Sciatic nerve (tissue), 2 donors: ENCODE measurements at regions not wholly inside any gene's neighbourhood (a gene's known extent, or its start where the extent isn't known, plus 50 kb on each side); places are given as distances from the start of the nearest gene placed in this dataset.

Experiments used
- ATAC-seq: fragments of 200-7000 bp; cut with Tn5 transposase; one replicate; pipeline ENCODE4 v1.9.1; 2020; ENCODE audit warnings: mild to moderate bottlenecking, moderate library complexity
- DNase-seq: peaks from one replicate; pipeline ENCODE4 v3.0.0-alpha.2; 2020; ENCODE audit warnings: low spot score
- intact Hi-C: fragments of 100-400 bp; cut with DNase I; formaldehyde crosslinking; loops from one replicate; pipeline ENCODE4 v1.14.2; 2022
- donor health status: DM: no; HTN: no; CAD: no.
- donor health status: DM: no; HTN: no; CAD: no.

DNA sequence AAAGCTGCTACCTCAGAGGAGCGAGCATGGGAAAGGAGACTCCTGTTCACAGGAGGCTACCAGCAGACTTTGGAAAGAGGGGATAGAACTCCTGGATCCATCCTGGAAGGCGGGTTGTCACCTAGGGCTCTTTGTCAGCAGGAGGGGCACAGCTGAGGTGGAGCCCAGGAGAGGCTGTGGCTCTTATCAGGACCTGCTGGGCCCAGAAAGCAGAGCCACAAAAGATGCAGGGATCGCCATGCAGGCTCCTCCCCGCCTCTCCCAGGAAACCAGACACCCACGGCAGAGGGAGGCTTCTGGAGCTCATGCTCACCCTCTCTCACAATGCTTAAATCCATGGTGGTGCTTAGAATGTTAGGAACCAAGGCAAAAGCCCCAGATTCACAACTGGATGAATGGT is 994.2 kb downstream of the UQCRFS1 start:
- no peak for ATAC-seq
- intact Hi-C loops: no loop called here
- DNase-seq: no peak

- ATAC-seq (no peak), DNase-seq (no peak)
- intact Hi-C loops: no loop called here
Observed at GRCh38 chr19:28217022-28217421, 995.9 kb downstream of the UQCRFS1 start.

- ATAC-seq (no peak), DNase-seq (no peak)
- intact Hi-C loops: loop anchor here (5.0 kb wide), 1 partner anchor 1434 kb away; no protein-coding TSS in a partner anchor
Observed at GRCh38 chr19:28213470-28214082, 999.4 kb downstream of the UQCRFS1 start.

DNA sequence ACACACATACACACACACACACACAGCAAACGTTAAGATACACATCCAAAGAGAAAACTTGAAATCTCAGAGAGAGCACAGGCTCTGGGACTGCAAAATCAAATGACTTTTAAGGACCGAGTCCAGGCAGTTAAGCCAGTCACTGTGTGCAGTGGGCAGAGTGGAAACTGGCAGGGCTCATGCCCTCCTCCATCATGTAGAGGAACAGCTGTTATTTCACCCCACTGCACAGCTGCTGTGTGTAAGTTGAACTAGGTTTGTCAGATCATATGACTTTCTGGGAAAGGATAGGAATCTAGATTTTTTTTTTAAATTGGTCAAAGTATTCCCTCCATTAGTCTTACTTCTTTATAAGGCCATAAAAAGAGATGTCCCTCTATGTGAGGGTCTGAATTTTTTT is 1002.1 kb downstream of the UQCRFS1 start:
- DNase-seq: no peak
- ATAC-seq: no peak
- intact Hi-C loops: loop anchor here (5.0 kb wide), 1 partner anchor 1436 kb away; no protein-coding TSS in a partner anchor

GRCh38 chr19:28208745-28209144 is 1004.2 kb downstream of the UQCRFS1 start:
- ATAC-seq: no peak
- no peak for DNase-seq
- intact Hi-C loops: no loop called here

- no peak for DNase-seq
- no peak for ATAC-seq
- intact Hi-C loops: no loop called here
Observed at GRCh38 chr19:28207244-28207643, 1005.7 kb downstream of the UQCRFS1 start.

DNA sequence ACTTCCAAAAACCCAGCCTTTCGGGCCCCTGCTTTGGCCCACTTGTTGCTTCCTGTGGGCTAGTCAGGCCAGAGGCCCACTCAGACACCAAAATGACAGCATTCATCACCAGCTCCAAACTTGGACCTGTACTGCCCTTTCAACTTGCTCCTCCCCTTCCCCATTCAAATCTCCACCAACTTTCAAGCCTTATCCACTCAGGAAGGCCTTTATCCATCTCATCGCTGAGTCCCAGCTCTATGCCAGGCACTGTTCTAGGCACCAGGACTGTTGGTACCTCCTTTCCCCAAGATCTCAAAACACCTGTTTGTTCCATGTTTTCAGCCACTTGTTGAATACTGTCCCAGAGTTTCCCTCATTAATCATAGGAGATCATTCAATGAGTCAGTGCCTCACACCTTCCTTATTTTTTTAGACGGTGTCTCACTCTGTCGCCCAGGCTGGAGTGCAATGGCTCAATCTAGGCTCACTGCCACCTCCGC is 1011.4 kb downstream of the UQCRFS1 start:
- no peak for ATAC-seq
- no peak for DNase-seq
- intact Hi-C loops: no loop called here

DNA sequence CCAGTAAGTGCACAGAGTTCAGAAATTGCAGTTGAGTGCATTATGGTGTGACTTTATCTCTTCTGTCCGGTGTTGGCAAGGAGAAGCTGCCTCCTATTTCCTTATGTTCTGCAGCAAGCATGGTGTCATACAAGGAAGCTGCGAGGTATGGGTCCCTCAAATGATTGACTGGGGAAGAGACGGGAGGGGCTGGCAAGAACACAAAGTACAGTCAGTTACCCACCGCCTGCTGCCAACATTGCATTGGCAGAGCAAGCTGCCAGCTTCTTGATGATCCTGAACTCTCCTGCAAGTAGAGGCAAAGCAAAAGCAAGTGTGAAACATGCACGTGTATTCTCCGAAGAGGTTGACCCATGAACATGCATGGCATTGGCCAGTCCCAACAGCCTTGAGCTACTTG is 1013.6 kb downstream of the UQCRFS1 start:
- ATAC-seq (no peak), DNase-seq (no peak)
- intact Hi-C loops: no loop called here

DNA sequence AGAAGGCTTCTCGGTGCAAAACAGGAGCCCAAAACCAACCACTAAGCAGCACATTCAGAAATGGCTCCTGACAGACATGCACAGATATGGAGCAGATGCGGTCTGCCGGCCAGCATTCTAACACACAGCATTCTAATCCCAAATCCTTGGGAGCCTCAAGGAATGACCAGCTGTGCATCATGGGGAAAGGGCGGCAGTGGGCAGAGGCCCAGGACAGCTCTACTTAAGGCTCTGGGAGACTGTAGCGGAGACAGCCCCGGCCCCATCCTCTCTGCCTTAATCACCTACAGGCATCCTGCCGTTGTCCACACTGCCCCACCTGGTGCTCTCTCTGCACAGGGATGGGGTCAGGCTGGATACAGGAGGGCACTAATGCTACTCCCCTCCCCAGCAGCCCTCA is 1016.0 kb downstream of the UQCRFS1 start:
- no peak for ATAC-seq
- intact Hi-C loops: no loop called here

GRCh38 chr19:28196101-28196500 is 1016.9 kb downstream of the UQCRFS1 start:
- ATAC-seq (no peak), DNase-seq (no peak)
- intact Hi-C loops: no loop called here

More for the DNA sequence above, 1016.0 kb downstream of the UQCRFS1 start:
- DNase-seq: no peak

DNA sequence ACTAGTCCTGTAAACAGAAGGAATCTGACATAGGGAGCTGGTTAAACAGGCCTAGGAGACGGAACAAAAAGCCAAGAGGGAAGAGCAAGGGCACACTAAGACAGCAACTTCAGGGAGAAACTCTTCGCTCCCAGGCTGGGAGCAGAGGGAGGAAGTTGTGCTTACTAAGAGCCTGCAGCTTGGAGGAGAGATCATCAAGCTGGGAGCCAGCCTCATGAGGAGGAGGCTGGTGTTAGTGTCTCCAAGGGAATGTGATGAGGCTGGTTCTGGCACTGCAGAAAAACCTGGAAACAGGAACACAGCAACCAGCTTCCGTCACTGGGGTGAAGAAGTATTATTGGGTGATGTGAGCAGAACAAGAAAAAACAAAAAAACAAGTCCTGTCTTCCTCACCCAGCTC is 1027.3 kb downstream of the UQCRFS1 start:
- no peak for ATAC-seq
- no peak for DNase-seq
- intact Hi-C loops: no loop called here

DNA sequence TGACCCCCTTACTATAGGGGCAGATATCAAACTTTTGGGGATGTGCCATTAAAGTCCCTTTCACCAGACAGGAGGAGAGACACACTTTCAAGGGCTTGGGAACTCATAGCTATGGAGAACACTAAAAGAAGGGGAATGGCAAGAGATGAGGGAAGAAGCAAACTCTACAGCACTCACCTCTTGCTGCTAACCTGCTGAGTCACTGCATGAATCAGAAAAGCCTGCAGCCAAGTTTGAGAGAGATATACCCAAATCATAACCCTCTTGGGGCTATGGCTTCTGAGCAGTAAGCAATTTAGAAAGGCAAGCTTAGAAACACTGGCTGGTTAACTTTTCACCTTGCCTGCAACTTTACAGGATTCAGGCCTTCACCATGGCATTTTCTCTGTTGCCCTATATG is 1028.0 kb downstream of the UQCRFS1 start:
- no peak for ATAC-seq
- intact Hi-C loops: no loop called here

DNA sequence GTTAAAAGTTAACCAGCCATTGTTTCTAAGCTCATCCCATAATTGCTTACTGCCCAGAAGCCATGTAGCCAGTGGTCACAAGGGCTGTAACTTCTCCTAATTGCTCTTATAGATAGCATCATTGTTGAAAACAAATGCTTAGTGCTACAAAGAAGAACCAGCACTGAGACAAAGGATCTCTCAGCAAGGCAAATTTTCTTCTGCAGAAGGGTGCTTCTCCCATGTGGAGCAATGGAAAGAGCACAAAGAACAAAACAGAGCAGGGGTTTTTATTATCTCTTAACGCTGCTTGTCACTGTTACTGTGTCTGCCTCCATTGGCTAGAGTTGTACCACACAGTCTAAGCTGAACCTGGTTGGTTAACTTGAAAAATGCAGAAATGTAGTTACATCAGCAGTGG is 1036.8 kb downstream of the UQCRFS1 start:
- DNase-seq (no peak), ATAC-seq (no peak)
- intact Hi-C loops: no loop called here

More for the DNA sequence above, 1028.0 kb downstream of the UQCRFS1 start:
- no peak for DNase-seq

DNA sequence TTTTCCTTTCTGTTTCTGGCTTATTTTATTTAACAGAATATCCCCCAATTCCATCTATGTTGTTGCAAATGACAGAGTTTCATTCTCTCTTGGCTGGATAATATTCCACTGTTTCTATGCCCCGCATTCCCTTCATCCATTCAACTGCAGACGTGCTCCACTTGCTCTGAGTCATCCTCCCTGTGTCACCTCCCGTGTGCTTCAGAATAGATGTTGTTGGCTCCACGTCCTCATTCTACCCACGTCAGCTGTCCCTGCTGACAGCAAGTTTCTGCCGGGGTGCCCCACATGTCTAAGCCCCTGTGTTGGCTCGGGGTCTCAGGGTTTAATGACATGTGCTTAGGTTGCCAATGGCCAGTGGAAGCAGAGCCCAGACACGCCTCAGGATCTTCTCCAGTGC is 1041.0 kb downstream of the UQCRFS1 start:
- intact Hi-C loops: no loop called here
- ATAC-seq (no peak), DNase-seq (no peak)

GRCh38 chr19:28170066-28170465 is 1042.9 kb downstream of the UQCRFS1 start:
- ATAC-seq (no peak), DNase-seq (no peak)
- intact Hi-C loops: no loop called here

- ATAC-seq (no peak), DNase-seq (no peak)
- intact Hi-C loops: no loop called here
Observed at GRCh38 chr19:28169168-28169887, 1043.6 kb downstream of the UQCRFS1 start.

GRCh38 chr19:28168557-28168956 is 1044.4 kb downstream of the UQCRFS1 start:
- ATAC-seq (no peak), DNase-seq (no peak)
- intact Hi-C loops: no loop called here

- intact Hi-C loops: no loop called here
- DNase-seq (no peak), ATAC-seq (no peak)
Observed at GRCh38 chr19:28166025-28166424, 1046.9 kb downstream of the UQCRFS1 start.

DNA sequence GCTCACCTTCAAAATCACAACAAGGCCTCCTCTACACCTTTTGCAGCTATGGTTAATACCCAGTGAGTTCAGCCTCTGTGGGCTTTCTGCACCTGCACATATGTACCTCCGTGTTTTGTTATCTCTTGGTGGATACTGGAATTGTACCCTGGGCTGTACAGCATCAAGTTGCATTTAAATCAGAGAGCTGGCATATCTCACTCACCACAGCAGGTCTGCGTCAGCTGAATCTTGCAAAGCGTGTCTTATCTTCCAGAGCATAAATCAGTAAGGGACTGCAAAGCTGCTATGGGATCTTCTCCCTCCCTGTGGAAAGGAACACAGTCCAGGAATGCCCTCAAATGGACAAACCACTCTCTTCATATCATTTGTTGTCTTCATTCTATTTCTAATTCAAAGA is 1048.7 kb downstream of the UQCRFS1 start:
- intact Hi-C loops: no loop called here

GRCh38 chr19:28159065-28159464 is 1053.9 kb downstream of the UQCRFS1 start:
- DNase-seq (no peak), ATAC-seq (no peak)
- intact Hi-C loops: no loop called here

More for the DNA sequence above, 1048.7 kb downstream of the UQCRFS1 start:
- DNase-seq: no peak
- no peak for ATAC-seq

GRCh38 chr19:28155265-28155664 is 1057.7 kb downstream of the UQCRFS1 start:
- DNase-seq (no peak), ATAC-seq (no peak)
- intact Hi-C loops: no loop called here
